Neuronal stem cell (in vitro differentiated cells): ENCODE measurements at regions not wholly inside any gene's neighbourhood (a gene's known extent, or its start where the extent isn't known, plus 50 kb on each side); places are given as distances from the start of the nearest gene placed in this dataset.

Experiments
- DNase-seq: peaks from one replicate; pipeline ENCODE4 v3.0.0-alpha.2; 2013; ENCODE audit warnings: low spot score
- H2AFZ ChIP-seq: one replicate; pipeline ENCODE4 v1.6.1; 2013; ENCODE audit warnings: mild to moderate bottlenecking, low read length, inconsistent platforms
- H2AK5ac ChIP-seq: 2 replicates; pipeline ENCODE4 v1.6.1; 2013; ENCODE audit warnings: low read depth, mild to moderate bottlenecking, inconsistent platforms, low read length, moderate library complexity, mixed read lengths
- H2BK120ac ChIP-seq: 2 replicates; pipeline ENCODE4 v1.6.1; 2013; ENCODE audit warnings: low read depth, mild to moderate bottlenecking, inconsistent platforms, low read length, moderate library complexity, mixed read lengths
- H2BK12ac ChIP-seq: one replicate; pipeline ENCODE4 v1.6.1; 2013; ENCODE audit warnings: low read length, inconsistent platforms
- H2BK15ac ChIP-seq: 2 replicates; pipeline ENCODE4 v1.6.1; 2013; ENCODE audit warnings: mild to moderate bottlenecking, low read length, inconsistent platforms, mixed read lengths
- H2BK5ac ChIP-seq: one replicate; pipeline ENCODE4 v1.6.1; 2013; ENCODE audit warnings: inconsistent platforms, mild to moderate bottlenecking, low read length, moderate library complexity
- H3K14ac ChIP-seq: one replicate; pipeline ENCODE4 v1.6.1; 2013; ENCODE audit warnings: low read length, inconsistent platforms
- H3K18ac ChIP-seq: 2 replicates; pipeline ENCODE4 v1.6.1; 2013; ENCODE audit warnings: low read length, inconsistent platforms
- H3K23ac ChIP-seq: 2 replicates; pipeline ENCODE4 v1.6.1; 2013; ENCODE audit warnings: low read depth, mild to moderate bottlenecking, mixed read lengths, low read length, inconsistent platforms; ENCODE audit not compliant: poor library complexity
- H3K27ac ChIP-seq: replicated peaks from 3 replicates; pipeline ENCODE4 v1.5.1; 2013; ENCODE audit warnings: low read length, inconsistent platforms
- H3K27me3 ChIP-seq, 3 experiments: 2 replicates each; pipeline ENCODE4 v1.6.1; 2013; ENCODE audit warnings: low read length in 3 of 3, mild to moderate bottlenecking in 2 of 3, inconsistent platforms in 1 of 3, low read depth in 1 of 3, mixed read lengths in 1 of 3, moderate library complexity in 1 of 3; ENCODE audit not compliant: control insufficient read depth in 3 of 3, insufficient read depth in 3 of 3
- H3K36me3 ChIP-seq, 2 donors: replicated peaks in 1 of 2; 2 replicates each; pipeline ENCODE4 v1.6.1; 2013; ENCODE audit warnings: low read length in 2 of 2; ENCODE audit not compliant: control insufficient read depth in 2 of 2, insufficient read depth in 2 of 2
- H3K4ac ChIP-seq: 2 replicates; pipeline ENCODE4 v1.6.1; 2013; ENCODE audit warnings: inconsistent platforms, mild to moderate bottlenecking, low read length, moderate library complexity
- H3K4me1 ChIP-seq, 2 donors: 1 replicate in 1 of 2; 2 replicates in 1 of 2; pipeline ENCODE4 v1.6.1; 2013; ENCODE audit warnings: low read length in 2 of 2, low read depth in 1 of 2; ENCODE audit not compliant: control insufficient read depth in 2 of 2, insufficient read depth in 1 of 2
- H3K4me2 ChIP-seq: one replicate; pipeline ENCODE4 v1.6.1; 2013; ENCODE audit warnings: mild to moderate bottlenecking, low read length, inconsistent platforms; ENCODE audit not compliant: insufficient read depth, poor library complexity, severe bottlenecking
- H3K4me3 ChIP-seq, 2 donors: 2 replicates each; pipeline ENCODE4 v1.5.1; 2013; ENCODE audit warnings: low read length in 2 of 2, mild to moderate bottlenecking in 2 of 2, inconsistent platforms in 1 of 2, moderate library complexity in 1 of 2
- H3K79me1 ChIP-seq: one replicate; pipeline ENCODE4 v1.6.1; 2013; ENCODE audit warnings: low read depth, mild to moderate bottlenecking, inconsistent platforms, low read length, moderate library complexity
- H3K9ac ChIP-seq: one replicate; pipeline ENCODE4 v1.6.1; 2013; ENCODE audit warnings: mild to moderate bottlenecking, low read depth, low read length, inconsistent platforms; ENCODE audit not compliant: poor library complexity
- H3K9me3 ChIP-seq, 2 donors: replicated peaks in 1 of 2; 2 replicates each; pipeline versions ENCODE3 to v1.6.1; 2013; ENCODE audit warnings: low read length in 2 of 2, mild to moderate bottlenecking in 2 of 2, inconsistent platforms in 1 of 2, low read depth in 1 of 2, mixed read lengths in 1 of 2, moderate library complexity in 1 of 2; ENCODE audit not compliant: control insufficient read depth in 2 of 2, insufficient read depth in 1 of 2
- H4K8ac ChIP-seq: one replicate; pipeline ENCODE4 v1.6.1; 2013; ENCODE audit warnings: low read depth, mild to moderate bottlenecking, inconsistent platforms, low read length, moderate library complexity
- H4K91ac ChIP-seq: one replicate; pipeline ENCODE4 v1.6.1; 2013; ENCODE audit warnings: low read length, low read depth, mild to moderate bottlenecking, inconsistent platforms; ENCODE audit not compliant: poor library complexity
- WGBS, 2 donors: extraction: QIAGEN DNeasy Blood & Tissue Kit; methylation state at CpG; one replicate each; pipeline ENCODE4 v1.1.7; 2013; ENCODE audit warnings: missing lambda C conversion rate in 2 of 2, mixed read lengths in 1 of 2; ENCODE audit not compliant: insufficient read length in 2 of 2, insufficient replicate concordance in 1 of 2; ENCODE audit errors: extremely low coverage in 2 of 2; 5-methylcytosine and 5-hydroxymethylcytosine counted together

- no peaks in the 10 kb centered on the region for H3K4me1 ChIP-seq
- H3K14ac ChIP-seq = no peak overlapping the region
- H3K4me3 ChIP-seq = no peak overlapping the region
- H2BK120ac ChIP-seq = no peak overlapping the region
- H3K27me3 ChIP-seq = no peaks in the 10 kb centered on the region
- H3K27ac ChIP-seq = no peak overlapping the region
- H3K36me3 ChIP-seq = no peaks in the 10 kb centered on the region
- H3K79me1 ChIP-seq = no peaks in the 10 kb centered on the region
- H2BK5ac ChIP-seq = no peak overlapping the region
- no peak overlapping the region for H4K91ac ChIP-seq
- peaks cover 0 to 1% of the 10 kb centered on the region in 2 donors for H3K9me3 ChIP-seq
- H3K9ac ChIP-seq = no peak overlapping the region
- H3K23ac ChIP-seq = no peak overlapping the region
- no peak for DNase-seq
- H3K4ac ChIP-seq = no peak overlapping the region
- no peak overlapping the region for H2BK15ac ChIP-seq
- no peak overlapping the region for H3K4me2 ChIP-seq
- H2BK12ac ChIP-seq = no peak overlapping the region
- H3K18ac ChIP-seq = no peak overlapping the region
- WGBS, 2 donors = no CpG with 5 or more reads among the region's 1 CpG
- H2AFZ ChIP-seq = no peak overlapping the region
- no peak overlapping the region for H2AK5ac ChIP-seq
- H4K8ac ChIP-seq = no peak overlapping the region
These were observed 1034.5 kb upstream of the IGFBP7 start for GRCh38 chr4:58144721-58145120.

- no peak overlapping the region for H3K23ac ChIP-seq
- no peak overlapping the region for H3K18ac ChIP-seq
- no peaks in the 10 kb centered on the region for H3K79me1 ChIP-seq
- H2BK5ac ChIP-seq = no peak overlapping the region
- no peak overlapping the region for H4K8ac ChIP-seq
- no peaks in the 10 kb centered on the region for H3K9me3 ChIP-seq
- H3K4me2 ChIP-seq = no peak overlapping the region
- H3K27ac ChIP-seq = no peak overlapping the region
- no peak for DNase-seq
- WGBS, 2 donors = no CpG with 5 or more reads among the region's 3 CpGs
- H3K4me1 ChIP-seq = no peaks in the 10 kb centered on the region
- no peaks in the 10 kb centered on the region for H3K36me3 ChIP-seq
- H3K14ac ChIP-seq = no peak overlapping the region
- no peaks in the 10 kb centered on the region for H3K27me3 ChIP-seq
- no peak overlapping the region for H4K91ac ChIP-seq
- H2AK5ac ChIP-seq = no peak overlapping the region
- no peak overlapping the region for H2AFZ ChIP-seq
- H2BK120ac ChIP-seq = no peak overlapping the region
- no peak overlapping the region for H3K4me3 ChIP-seq
- no peak overlapping the region for H2BK12ac ChIP-seq
- no peak overlapping the region for H3K4ac ChIP-seq
- H2BK15ac ChIP-seq = no peak overlapping the region
- no peak overlapping the region for H3K9ac ChIP-seq
These were observed 1028.8 kb upstream of the IGFBP7 start for GRCh38 chr4:58138786-58139668.

GRCh38 chr4:58136604-58137003 is 1026.4 kb upstream of the IGFBP7 start:
- WGBS, 2 donors = no CpG with 5 or more reads among the region's 5 CpGs

GRCh38 chr4:58127680-58128079 is 1017.5 kb upstream of the IGFBP7 start:
- H3K79me1 ChIP-seq = no peaks in the 10 kb centered on the region
- no peak overlapping the region for H3K4me3 ChIP-seq
- no CpG with 5 or more reads among the region's 1 CpG for WGBS, 2 donors
- no peaks in the 10 kb centered on the region for H3K9me3 ChIP-seq
- no peak overlapping the region for H4K8ac ChIP-seq
- no peak overlapping the region for H2AK5ac ChIP-seq
- H2BK12ac ChIP-seq = no peak overlapping the region
- H2BK15ac ChIP-seq = no peak overlapping the region
- no peak overlapping the region for H3K14ac ChIP-seq
- no peaks in the 10 kb centered on the region for H3K4me1 ChIP-seq
- H3K18ac ChIP-seq = no peak overlapping the region
- DNase-seq = no peak
- H3K4me2 ChIP-seq = no peak overlapping the region
- no peak overlapping the region for H3K4ac ChIP-seq
- H3K27me3 ChIP-seq = no peaks in the 10 kb centered on the region
- H3K27ac ChIP-seq = no peak overlapping the region
- no peak overlapping the region for H2BK5ac ChIP-seq
- no peak overlapping the region for H3K23ac ChIP-seq
- no peaks in the 10 kb centered on the region for H3K36me3 ChIP-seq
- H4K91ac ChIP-seq = no peak overlapping the region
- H2BK120ac ChIP-seq = no peak overlapping the region
- H2AFZ ChIP-seq = no peak overlapping the region
- H3K9ac ChIP-seq = no peak overlapping the region

More at GRCh38 chr4:58136604-58137003, 1026.4 kb upstream of the IGFBP7 start:
- Histone ChIP-seq H3K23ac (no peak overlapping the region), H3K9ac (no peak overlapping the region), H3K79me1 (no peaks in the 10 kb centered on the region), H3K27me3 (no peaks in the 10 kb centered on the region), H3K36me3 (no peaks in the 10 kb centered on the region), H2AFZ (no peak overlapping the region), H2BK120ac (no peak overlapping the region), H2BK15ac (no peak overlapping the region), H3K18ac (no peak overlapping the region), H3K14ac (no peak overlapping the region), H3K4me2 (no peak overlapping the region), H2BK12ac (no peak overlapping the region), H3K27ac (no peak overlapping the region), H4K91ac (no peak overlapping the region), H3K4me1 (no peaks in the 10 kb centered on the region), H3K4ac (no peak overlapping the region), H2BK5ac (no peak overlapping the region), H4K8ac (no peak overlapping the region), H2AK5ac (no peak overlapping the region), H3K4me3 (no peak overlapping the region), H3K9me3 (no peaks in the 10 kb centered on the region)
- no peak for DNase-seq
